B cell (primary cell): ENCODE measurements at regions not wholly inside any gene's neighbourhood (a gene's known extent, or its start where the extent isn't known, plus 50 kb on each side); places are given as distances from the start of the nearest gene placed in this dataset.

Experiments used
- ATAC-seq: fragments of 200-7000 bp; cut with Tn5 transposase; one replicate; pipeline ENCODE4 v1.10.0; 2021; ENCODE audit warnings: low read depth, mild to moderate bottlenecking, moderate number of reproducible peaks, moderate library complexity
- CTCF ChIA-PET: fragments of 350-600 bp; sonication (Branson Sonifier 250); formaldehyde crosslinking; loops from one replicate; lab custom pipeline; 2021; ENCODE audit warnings: antibody characterized with exemption, inconsistent platforms; lab: Charles Lee
- POLR2A ChIA-PET: fragments of 350-600 bp; sonication (Branson Sonifier 250); formaldehyde crosslinking; loops from one replicate; lab custom pipeline; 2021; ENCODE audit warnings: antibody characterized with exemption; lab: Charles Lee
- DNase-seq: peaks from one replicate; pipeline ENCODE4 v3.0.0; 2013
- H2AFZ ChIP-seq: 2 replicates; pipeline ENCODE4 v1.6.1; 2012; ENCODE audit warnings: mild to moderate bottlenecking, low read depth, low read length; ENCODE audit not compliant: insufficient read depth, poor library complexity, severe bottlenecking
- H3K27ac ChIP-seq, 2 donors: 1 replicate in 1 of 2; 2 replicates in 1 of 2; pipeline ENCODE4 v1.5.1; 2012 to 2013; ENCODE audit warnings: low read length in 2 of 2, mild to moderate bottlenecking in 2 of 2, moderate library complexity in 1 of 2
- H3K27me3 ChIP-seq, 4 experiments: fragments of 200-600 bp in 1 of 4; sonication (generic) in 1 of 4; replicated peaks in 1 of 4; 1 replicate in 2 of 4; 2 replicates in 2 of 4; pipeline versions ENCODE4 v1.6.1 to v1.7.0; 2013 to 2016; ENCODE audit warnings: low read length in 3 of 4, mild to moderate bottlenecking in 2 of 4, mixed read lengths in 1 of 4, moderate library complexity in 1 of 4; ENCODE audit not compliant: insufficient read depth in 4 of 4, control insufficient read depth in 3 of 4; ENCODE audit errors: control extremely low read depth in 1 of 4
- H3K36me3 ChIP-seq, 2 experiments: replicated peaks in 1 of 2; 1 replicate in 1 of 2; 2 replicates in 1 of 2; pipeline versions ENCODE4 v1.6.1 to v1.7.1; 2013; ENCODE audit warnings: low read length in 1 of 2; ENCODE audit not compliant: insufficient read depth in 2 of 2, control insufficient read depth in 1 of 2; ENCODE audit errors: control extremely low read depth in 1 of 2, extremely low read depth in 1 of 2
- H3K4me1 ChIP-seq, 2 donors: fragments of 200-600 bp in 1 of 2; sonication (generic) in 1 of 2; 1 replicate in 1 of 2; 2 replicates in 1 of 2; pipeline versions ENCODE4 v1.5.1 to v1.6.1; 2013 to 2017; ENCODE audit warnings: low read length in 2 of 2; ENCODE audit not compliant: control insufficient read depth in 2 of 2, insufficient read depth in 2 of 2
- H3K4me2 ChIP-seq: replicated peaks from 2 replicates; pipeline ENCODE3; 2012; ENCODE audit warnings: mild to moderate bottlenecking, low read depth, low read length; ENCODE audit not compliant: poor library complexity, severe bottlenecking
- H3K4me3 ChIP-seq, 5 experiments: fragments of 200-600 bp in 1 of 5; sonication (generic) in 1 of 5; 1 replicate in 3 of 5; 2 replicates in 2 of 5; pipeline versions ENCODE4 v1.5.1 to v1.7.0; 2011 to 2016; ENCODE audit warnings: low read length in 4 of 5, mild to moderate bottlenecking in 4 of 5, low read depth in 2 of 5, control low read depth in 1 of 5, moderate library complexity in 1 of 5; ENCODE audit not compliant: insufficient read depth in 1 of 5; ENCODE audit errors: control extremely low read depth in 1 of 5, extremely low read depth in 1 of 5
- H3K79me2 ChIP-seq: fragments of 200-600 bp; sonication (generic); one replicate; pipeline ENCODE4 v1.6.0; 2016; ENCODE audit warnings: low read length; ENCODE audit not compliant: control insufficient read depth, insufficient read depth
- H3K9ac ChIP-seq: fragments of 200-600 bp; sonication (generic); 2 replicates; pipeline ENCODE4 v1.6.1; 2017; ENCODE audit warnings: mild to moderate bottlenecking, low read length, moderate library complexity
- H3K9me3 ChIP-seq, 3 donors: one replicate each; pipeline versions ENCODE4 v1.6.1 to v1.7.1; 2013; ENCODE audit warnings: low read length in 2 of 3; ENCODE audit not compliant: control insufficient read depth in 2 of 3, insufficient read depth in 1 of 3; ENCODE audit errors: control extremely low read depth in 1 of 3
- H4K20me1 ChIP-seq: 2 replicates; pipeline ENCODE4 v1.6.0; 2012; ENCODE audit warnings: mild to moderate bottlenecking, low read length; ENCODE audit not compliant: insufficient read depth, control insufficient read depth, poor library complexity, severe bottlenecking
- H3K27ac Mint-ChIP-seq: one replicate; pipeline ENCODE4 v1.8.0; 2021; ENCODE audit warnings: mixed read lengths
- H3K27me3 Mint-ChIP-seq: one replicate; pipeline ENCODE4 v1.8.0; 2021; ENCODE audit warnings: mixed read lengths
- H3K4me1 Mint-ChIP-seq: one replicate; pipeline ENCODE4 v1.8.0; 2021; ENCODE audit warnings: mixed read lengths
- H3K4me3 Mint-ChIP-seq: one replicate; pipeline ENCODE4 v1.8.0; 2021; ENCODE audit warnings: mixed read lengths
- H3K9me3 Mint-ChIP-seq: one replicate; pipeline ENCODE4 v1.8.0; 2022; ENCODE audit warnings: mixed read lengths; ENCODE audit not compliant: insufficient read depth
- CTCF ChIP-seq: fragments of 200-600 bp; IDR thresholded peaks from one replicate; pipeline ENCODE4 v1.8.0; 2022; ENCODE audit warnings: antibody characterized with exemption, mild to moderate bottlenecking
- EZH2 ChIP-seq: IDR thresholded peaks from 2 replicates; pipeline ENCODE4 v1.6.1; 2012; ENCODE audit warnings: borderline replicate concordance, low read depth, mild to moderate bottlenecking, moderate library complexity, low read length; ENCODE audit not compliant: insufficient read depth, poor library complexity, severe bottlenecking
- WGBS: methylation state at CpG from one replicate; pipeline ENCODE4 v1.1.5; 2013; ENCODE audit warnings: missing lambda C conversion rate; ENCODE audit not compliant: insufficient coverage; 5-methylcytosine and 5-hydroxymethylcytosine counted together
- intact Hi-C: fragments of 100-400 bp; cut with micrococcal nuclease; formaldehyde crosslinking; loops from one replicate; pipeline ENCODE4 v1.10.0; 2022

- Histone ChIP-seq H3K27ac (no peak overlapping the region), H3K79me2 (no peaks in the 10 kb centered on the region), H3K9me3 (peaks cover 0 to 18% (median 4%) of the 10 kb centered on the region in 3 donors), H2AFZ (no peak overlapping the region), H3K4me2 (no peak overlapping the region), H4K20me1 (no peaks in the 10 kb centered on the region), H3K4me1 (peaks cover 7 to 11% of the 10 kb centered on the region in 2 donors), H3K9ac (no peak overlapping the region), H3K36me3 (no peaks in the 10 kb centered on the region), H3K4me3 (no peak overlapping the region), H3K27me3 (no peaks in the 10 kb centered on the region)
- H3K9me3 Mint-ChIP-seq = no peaks in the 10 kb centered on the region
- no peak overlapping the region for H3K4me3 Mint-ChIP-seq
- DNase-seq (no peak), ATAC-seq (no peak)
- no peaks in the 10 kb centered on the region for H3K27me3 Mint-ChIP-seq
- peaks cover 15% of the 10 kb centered on the region for H3K4me1 Mint-ChIP-seq
- TF ChIP-seq EZH2 (no peak), CTCF (no peak)
- WGBS = 93% methylated on average over 11 of the region's 13 CpGs
- H3K27ac Mint-ChIP-seq = no peak overlapping the region
- intact Hi-C loops = no loop called here
- ChIA-PET CTCF (no interaction called here), POLR2A (no interaction called here)
Measured at GRCh38 chr19:28396287-28396831, 816.6 kb downstream of the UQCRFS1 start.

- CTCF ChIA-PET = no interaction called here
- ATAC-seq = no peak
- intact Hi-C loops = no loop called here
Measured at GRCh38 chr19:28394725-28395124, 818.2 kb downstream of the UQCRFS1 start.

More at GRCh38 chr19:28394725-28395124, 818.2 kb downstream of the UQCRFS1 start:
- H4K20me1 ChIP-seq = no peaks in the 10 kb centered on the region
- peaks cover 0 to 14% (median 0%) of the 10 kb centered on the region in 3 donors for H3K9me3 ChIP-seq
- 0% methylated on average over 1 of the region's 4 CpGs for WGBS
- H3K36me3 ChIP-seq = no peaks in the 10 kb centered on the region
- peaks cover 15% of the 10 kb centered on the region for H3K4me1 Mint-ChIP-seq
- H3K27ac ChIP-seq = no peak overlapping the region
- H3K27me3 Mint-ChIP-seq = no peaks in the 10 kb centered on the region
- H3K4me1 ChIP-seq = peaks cover 7 to 11% of the 10 kb centered on the region in 2 donors
- H3K9me3 Mint-ChIP-seq = no peaks in the 10 kb centered on the region
- no peak overlapping the region for H3K4me3 Mint-ChIP-seq
- peak overlapping the region in 1 of 5 experiments; percentile 16 for H3K4me3 ChIP-seq
- H2AFZ ChIP-seq = no peak overlapping the region
- no peaks in the 10 kb centered on the region for H3K27me3 ChIP-seq
- no peak overlapping the region for H3K27ac Mint-ChIP-seq
- POLR2A ChIA-PET = no interaction called here
- H3K4me2 ChIP-seq = peak overlapping the region; percentile 35
- H3K9ac ChIP-seq = no peak overlapping the region
- no peaks in the 10 kb centered on the region for H3K79me2 ChIP-seq
- no peak for DNase-seq
- no peak for TF ChIP-seq CTCF
- TF ChIP-seq EZH2 = no peak
